ENCODE measurements at regions not wholly inside any gene's neighbourhood (a gene's known extent, or its start where the extent isn't known, plus 50 kb on each side); places are given as distances from the start of the nearest gene placed in this dataset.
A peak's percentile ranks its signal among the peaks of the same experiment; 100 is the strongest.

DNA sequence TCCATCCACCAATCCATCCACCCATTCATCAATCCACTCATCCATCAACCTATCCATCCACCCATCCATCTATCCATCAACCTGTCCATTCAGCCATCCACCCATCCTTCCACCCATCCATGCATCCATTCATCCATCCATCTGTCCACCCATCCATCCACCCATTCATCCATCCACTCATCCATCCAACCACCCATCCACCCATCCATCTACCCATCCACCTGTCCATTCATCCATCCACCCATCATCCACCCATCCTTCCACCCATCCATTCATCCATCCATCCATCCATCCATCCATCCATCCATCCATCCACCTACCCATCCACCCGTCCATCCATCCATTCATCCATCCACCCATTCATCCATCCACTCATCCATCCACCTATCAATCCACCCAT is 195.8 kb downstream of the NXNL2 start:
- DNase-seq (ENCODE audit: insufficient read length, low spot score) (no peak), FAIRE-seq (no peak)

DNA sequence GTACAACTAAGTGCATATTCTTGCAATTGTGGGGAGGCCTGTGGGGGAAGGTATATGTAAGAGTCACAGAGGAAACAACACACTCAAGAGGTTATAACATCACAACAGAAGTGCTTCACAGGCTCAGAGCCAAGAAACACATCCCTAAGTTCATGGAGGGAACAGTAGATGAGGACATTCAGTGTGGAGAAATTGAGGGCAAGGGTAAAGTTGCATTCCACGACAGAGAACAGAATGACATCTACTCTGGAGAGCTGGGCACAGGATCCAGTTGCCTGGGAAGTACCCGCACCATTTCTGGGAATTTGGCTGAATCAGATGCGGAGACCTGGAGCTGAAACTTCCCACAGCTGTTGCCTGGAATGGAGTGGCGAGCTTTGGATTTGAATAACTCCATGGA is 197.2 kb downstream of the NXNL2 start:
- DNase-seq (ENCODE audit: insufficient read length, low spot score) (no peak), FAIRE-seq (no peak)

DNA sequence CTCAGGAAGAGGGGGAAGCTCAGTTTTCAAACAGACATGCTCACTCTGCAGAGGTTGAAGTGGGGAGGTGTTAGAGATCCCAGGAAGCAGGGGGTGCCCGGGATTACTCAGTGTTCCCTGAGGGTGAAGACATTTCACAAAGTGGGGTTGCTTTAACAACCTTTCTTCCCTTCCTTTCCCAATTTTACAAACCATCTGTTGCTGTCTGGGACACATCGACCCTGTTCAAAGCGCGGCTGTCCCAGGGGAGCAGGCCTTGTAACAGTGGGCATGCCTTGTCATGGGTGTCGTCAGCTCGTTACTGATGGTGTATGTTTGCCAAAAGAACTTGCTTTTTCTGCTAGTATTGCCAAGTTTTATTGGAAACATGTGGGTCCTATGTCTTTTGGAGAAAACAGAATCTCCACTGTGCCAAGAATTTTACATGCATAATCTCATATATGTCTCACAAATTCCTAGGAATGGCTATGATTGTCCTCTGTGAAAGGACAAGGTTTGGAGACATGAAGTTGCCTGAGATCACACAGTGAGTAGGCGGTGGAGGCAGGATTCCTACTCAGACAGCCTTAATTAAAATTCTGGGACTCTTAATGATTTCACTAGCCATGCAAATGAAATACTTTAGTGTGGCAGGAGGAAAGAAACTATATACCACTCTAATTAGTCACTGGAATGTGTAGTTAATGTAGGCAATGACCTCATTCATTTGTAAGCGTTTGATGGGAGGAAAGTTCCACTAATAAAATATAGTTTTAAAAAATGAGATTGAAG is 198.9 kb downstream of the NXNL2 start:
- no peak for FAIRE-seq
- DNase-seq (ENCODE audit: insufficient read length, low spot score): no peak

DNA sequence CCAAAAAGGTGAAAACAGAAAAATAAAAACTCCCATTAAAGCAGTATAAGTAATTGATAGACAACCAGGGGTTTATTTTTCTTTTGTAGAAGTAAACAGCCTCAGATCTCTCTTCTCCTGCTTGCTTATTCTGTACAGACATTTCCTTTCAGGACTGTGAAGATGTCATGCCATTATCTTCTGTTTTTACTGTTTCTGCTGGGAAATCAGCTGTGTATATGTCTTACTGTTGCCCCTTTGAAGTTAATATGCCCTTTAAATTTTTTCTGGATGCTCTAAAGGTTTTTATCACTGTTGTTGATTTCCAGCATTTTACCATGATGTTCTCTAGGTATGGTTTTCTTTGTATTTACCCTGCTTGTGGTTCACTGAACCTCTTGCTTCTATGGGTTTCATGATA is 199.5 kb downstream of the NXNL2 start:
- DNase-seq (ENCODE audit: insufficient read length, low spot score): no peak
- no peak for FAIRE-seq

DNA sequence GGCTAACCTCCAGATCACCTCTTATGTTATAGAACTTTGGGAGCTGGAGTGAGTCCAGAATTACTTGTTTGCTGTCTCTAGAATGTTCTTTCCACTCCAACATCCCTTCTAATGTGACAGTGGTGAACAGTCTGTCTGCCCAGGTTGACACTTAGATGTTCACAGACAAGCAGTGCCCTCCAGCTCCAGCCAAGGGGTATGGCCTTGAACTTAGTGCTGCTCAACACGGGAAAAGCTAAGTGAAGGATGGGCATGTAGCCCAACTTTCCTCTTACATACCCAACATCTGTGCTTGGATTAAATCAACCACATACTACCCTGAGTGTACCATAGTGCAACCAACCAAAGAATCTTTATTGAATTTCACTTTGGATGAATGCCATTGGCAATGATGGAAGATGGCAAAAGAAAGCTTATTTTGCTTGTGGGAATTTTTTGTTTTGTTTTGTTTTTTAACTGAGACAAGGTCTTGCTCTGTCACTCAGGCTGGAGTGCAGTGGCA is 201.2 kb downstream of the NXNL2 start:
- no peak for DNase-seq (ENCODE audit: insufficient read length, low spot score)
- FAIRE-seq: no peak

DNA sequence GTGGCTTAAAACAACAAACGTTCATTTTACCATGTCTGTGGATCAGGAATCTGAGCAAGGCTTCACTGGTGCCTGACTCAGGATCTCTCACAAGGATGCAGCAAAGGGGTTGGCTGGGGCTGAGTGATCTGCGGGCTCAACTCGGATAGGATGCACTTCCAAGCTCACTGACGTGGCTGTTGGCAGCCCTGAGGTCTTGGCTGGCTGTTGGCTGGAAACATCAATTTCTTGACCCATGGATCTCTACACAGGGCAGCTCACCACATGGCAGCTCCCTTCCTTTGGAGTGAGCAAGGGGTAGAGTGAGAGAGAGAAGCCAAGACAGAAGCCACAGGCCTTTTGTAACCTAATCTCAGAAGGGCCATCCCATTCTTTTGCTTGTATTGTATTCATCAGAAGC is 202.1 kb downstream of the NXNL2 start:
- FAIRE-seq (no peak), DNase-seq (ENCODE audit: insufficient read length, low spot score) (no peak)

DNA sequence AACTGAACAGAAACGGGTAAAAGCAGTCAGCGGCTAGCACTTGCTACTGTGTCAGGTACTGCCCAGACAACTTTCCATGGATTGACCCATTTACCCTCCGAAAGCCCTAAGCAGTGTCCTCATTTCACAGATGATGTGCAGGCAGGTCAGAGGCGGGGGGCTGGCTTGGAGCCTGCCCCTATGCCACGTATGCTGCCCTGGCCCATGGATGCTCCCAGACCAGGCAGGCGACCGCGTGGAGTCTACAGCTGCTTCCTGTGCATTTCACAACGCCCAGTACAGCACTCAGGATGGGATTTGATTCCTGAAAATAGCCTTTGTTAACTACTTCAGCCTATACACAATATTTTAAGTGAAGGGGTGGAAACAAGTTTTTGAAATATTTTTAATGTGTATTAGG is 202.9 kb downstream of the NXNL2 start:
- DNase-seq (ENCODE audit: insufficient read length, low spot score) (no peak), FAIRE-seq (no peak)

DNA sequence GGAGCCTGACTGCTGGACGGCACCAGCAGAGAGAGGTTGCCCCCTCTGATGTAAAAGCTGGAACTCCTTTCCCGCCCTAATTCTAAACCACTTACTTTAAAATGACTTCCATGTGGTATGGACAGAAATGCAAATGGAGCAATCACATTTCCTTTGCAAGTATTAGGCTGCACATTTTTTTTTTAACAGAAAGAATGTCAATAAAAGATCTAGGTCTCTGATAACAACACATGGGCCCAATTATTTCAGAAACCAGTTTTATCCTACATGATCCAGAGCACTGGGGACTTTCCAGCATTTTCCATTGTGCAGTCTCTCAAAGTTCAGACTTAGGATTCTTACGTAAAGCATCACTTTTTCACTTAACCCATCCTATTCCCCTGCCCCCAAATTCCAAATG is 203.7 kb downstream of the NXNL2 start:
- FAIRE-seq (no peak), DNase-seq (ENCODE audit: insufficient read length, low spot score) (no peak)

DNA sequence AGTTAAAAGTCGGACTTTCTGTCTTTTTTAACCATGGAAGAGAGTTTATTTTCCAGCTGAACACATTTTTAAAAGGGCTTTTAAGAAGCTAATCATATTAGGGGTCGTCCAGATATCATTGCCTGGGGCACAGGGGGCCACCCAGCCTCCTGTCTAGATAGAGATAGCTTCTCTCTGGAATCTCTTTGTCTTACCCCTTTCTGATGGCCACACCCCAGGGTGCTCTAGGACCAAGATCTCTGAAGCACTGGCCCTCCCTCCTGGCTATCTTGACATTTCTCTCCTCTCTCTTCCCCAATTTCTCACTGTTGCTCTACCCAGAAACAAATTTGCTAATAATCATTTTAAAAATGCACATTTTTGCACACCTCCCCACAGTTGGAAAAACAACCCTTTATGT is 204.4 kb downstream of the NXNL2 start:
- FAIRE-seq (no peak), DNase-seq (ENCODE audit: insufficient read length, low spot score) (no peak)

DNA sequence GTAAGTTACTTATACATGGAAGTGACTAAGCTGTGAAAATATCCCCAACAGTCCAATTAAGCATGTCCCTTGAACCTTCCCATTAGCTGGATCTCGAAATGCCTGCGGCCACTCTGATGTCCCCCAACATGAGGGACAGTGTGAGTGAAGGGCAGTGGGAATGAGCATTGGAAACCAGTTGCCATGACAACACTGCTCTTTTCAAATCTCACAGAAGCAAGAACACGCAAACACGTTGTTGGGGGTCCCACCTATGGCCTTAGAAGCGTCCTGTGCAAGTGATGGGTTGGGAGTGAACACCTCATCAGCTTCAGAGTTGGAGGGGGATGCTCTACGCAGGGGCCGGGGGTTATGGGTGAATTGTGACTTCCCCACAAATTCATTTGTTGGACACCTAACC is 205.9 kb downstream of the NXNL2 start:
- DNase-seq (ENCODE audit: insufficient read length, low spot score) (no peak), FAIRE-seq (no peak)

DNA sequence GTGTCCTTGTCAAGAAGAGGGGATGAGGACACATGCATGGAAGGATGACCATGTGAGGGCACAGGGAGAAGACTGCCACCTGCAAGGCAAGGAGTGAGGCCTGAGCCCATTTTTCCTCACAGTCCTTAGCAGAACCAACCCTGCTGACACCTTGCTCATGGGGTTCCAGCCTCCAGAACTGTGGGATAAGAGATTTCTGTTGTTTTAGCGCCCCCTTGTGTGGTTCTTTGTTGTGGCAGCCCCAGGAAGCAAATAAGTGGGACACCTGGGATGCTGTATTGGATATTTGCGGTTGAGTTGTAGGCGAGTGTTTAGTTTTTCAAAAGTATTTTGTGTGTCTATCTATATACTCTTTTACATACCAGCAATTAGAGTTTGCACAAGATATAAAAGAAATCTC is 206.4 kb downstream of the NXNL2 start:
- DNase-seq (ENCODE audit: insufficient read length, low spot score): no peak
- no peak for FAIRE-seq

DNA sequence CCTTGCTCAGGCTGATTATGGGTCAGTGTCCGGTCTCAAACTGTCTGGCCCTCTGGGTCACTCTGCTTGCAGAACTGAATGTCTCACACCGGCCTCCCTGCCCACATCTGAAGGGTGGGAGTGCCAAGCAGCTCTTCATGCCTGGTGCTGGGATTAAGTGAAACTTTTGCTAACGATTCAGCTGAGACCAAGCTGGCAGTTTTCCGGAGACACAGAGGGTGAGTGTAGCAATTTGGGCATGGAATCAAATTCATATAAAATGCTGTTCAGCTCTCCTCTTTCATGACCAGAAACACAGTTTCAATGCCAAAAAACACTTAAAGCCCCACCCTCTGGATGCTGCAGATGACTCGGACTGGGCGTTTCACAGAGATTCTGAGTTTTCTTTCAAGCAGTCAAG is 207.5 kb downstream of the NXNL2 start:
- no peak for DNase-seq (ENCODE audit: insufficient read length, low spot score)
- FAIRE-seq: no peak

DNA sequence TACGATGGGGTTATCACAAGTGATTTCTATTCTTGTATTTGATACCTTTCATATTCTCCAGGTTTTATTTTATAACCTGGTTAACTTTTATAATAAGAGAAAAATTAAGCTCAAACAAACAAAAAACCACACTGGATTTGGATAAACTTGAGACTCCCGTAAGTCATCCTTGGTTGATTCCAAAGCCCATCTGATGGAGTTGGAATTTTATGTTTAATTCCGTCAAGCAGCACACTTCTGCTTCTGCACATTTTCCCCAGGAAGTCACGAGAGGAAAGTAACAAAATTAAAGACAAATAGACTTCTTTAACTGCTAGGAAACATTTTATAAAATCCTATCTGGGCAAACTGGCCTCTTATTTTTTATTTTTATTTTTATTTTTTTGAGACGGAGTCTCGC is 207.9 kb downstream of the NXNL2 start:
- FAIRE-seq: no peak
- no peak for DNase-seq (ENCODE audit: insufficient read length, low spot score)

DNA sequence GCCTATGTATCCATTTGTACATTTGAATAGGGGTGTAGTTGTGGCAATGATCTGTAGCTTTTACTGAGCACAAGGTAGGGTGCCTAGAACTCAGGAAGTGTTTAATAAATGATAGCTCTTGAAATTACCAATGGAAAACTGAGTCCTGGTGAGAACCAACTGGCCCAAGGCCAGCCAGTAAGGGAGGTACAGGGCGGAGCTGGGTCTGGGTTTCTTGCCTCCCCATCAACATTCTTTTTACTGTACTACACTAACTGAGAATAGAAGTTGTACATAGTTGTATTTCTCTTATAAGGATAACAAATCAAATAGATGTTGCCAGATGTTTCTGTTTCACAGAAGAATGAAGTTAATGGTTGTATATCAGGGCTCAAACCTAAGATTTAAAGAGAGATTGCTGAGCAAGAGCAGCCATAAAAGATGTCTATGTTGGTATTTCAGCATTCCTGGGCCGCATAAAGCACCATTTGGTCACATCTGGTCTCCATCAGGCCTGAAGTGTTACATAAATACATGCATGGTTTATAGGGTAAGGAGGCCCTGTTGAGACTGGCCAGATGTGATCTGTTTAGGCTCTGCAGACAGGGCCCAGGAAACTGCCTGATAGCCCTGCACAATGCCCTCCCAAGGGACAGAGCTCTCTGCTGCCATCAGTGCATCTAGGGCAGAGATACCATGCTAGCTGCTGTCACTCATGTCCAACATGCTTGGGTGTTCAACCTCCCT is 210.5 kb downstream of the NXNL2 start:
- DNase-seq (ENCODE audit: insufficient read length, low spot score) (no peak), FAIRE-seq (no peak)

DNA sequence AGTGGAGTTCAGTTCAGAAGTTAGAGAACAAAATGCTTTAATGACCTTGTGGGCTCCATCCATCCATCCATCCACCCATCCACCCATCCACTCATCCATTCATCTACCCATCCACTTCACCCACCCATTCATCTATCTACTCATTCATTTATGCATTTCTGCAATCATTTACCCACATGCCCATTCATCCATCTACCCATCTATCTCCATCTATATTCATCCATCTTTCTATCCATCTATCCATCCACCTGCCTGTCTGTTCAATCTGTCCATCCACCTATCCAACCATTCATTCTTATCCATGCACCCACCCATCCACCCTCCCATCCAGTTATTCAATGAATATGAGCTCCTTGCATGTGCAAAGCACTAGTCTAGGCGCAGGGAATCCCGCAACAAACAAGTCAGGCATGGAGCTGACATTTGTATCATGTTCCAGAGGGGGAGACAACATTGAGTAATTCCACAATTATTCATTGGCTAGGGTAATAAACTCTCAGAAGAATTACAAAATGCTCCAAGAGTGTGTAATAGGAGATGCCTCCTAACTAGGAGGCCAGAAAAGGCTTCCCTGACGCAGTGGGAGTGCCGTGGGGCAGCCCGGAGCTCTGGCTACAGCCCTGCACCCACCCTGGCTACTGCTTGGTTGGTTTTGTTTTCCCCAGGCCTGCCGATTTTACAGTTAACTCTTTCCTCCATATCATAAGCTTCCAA is 211.2 kb downstream of the NXNL2 start:
- FAIRE-seq: no peak
- peak; percentile 51 for DNase-seq (ENCODE audit: insufficient read length, low spot score)

DNA sequence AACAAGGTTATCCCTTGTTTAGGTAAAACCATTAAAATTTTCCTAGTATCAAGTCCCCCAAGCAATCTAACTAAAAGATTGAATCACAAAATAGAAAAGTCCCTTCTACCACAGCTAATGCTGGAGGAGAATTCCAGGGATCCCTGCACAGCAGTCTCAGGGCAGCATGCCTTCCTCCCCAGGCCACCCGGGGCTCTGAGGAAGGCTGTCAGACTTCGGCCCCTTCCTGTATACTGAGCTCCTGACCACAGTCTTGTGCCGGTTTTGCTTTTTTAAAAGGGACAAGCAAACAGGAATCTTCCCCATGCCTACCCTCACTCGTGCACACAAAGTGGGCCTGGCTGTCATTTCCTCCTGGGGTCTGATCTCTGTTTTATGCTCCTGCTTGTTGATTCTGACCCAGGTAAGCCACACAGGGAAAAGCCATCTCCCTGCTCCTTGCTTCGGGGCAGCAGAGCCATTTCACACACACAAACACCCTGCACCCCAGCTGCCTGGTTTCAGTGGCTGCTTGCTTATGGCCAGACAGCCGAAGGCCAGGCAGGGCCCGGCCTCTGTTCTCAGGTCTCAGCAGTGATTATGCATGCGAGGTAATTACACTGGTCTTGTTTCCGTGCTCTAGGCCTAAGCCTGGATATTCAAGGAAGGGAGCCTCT is 211.9 kb downstream of the NXNL2 start:
- DNase-seq (ENCODE audit: insufficient read length, low spot score): no peak
- no peak for FAIRE-seq

DNA sequence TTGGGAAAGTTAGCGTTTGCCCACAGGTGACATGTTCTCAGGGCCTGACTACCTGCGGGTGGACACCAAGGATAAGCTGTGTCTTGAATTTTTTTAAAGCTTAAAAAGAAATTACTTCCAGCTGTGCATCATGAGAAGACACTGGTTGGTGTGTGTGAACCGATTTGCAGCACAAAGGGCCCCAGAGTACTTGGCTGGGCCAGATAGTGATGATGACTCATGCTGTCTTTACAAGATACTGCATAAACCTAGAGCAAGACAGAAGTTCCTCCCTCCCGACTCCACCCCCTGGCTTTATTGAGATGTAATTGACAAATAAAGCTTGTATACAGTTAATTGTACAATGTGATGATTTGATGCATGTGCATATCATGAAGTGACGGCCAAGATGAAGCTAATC is 212.8 kb downstream of the NXNL2 start:
- FAIRE-seq (no peak), DNase-seq (ENCODE audit: insufficient read length, low spot score) (peak; percentile 62)

DNA sequence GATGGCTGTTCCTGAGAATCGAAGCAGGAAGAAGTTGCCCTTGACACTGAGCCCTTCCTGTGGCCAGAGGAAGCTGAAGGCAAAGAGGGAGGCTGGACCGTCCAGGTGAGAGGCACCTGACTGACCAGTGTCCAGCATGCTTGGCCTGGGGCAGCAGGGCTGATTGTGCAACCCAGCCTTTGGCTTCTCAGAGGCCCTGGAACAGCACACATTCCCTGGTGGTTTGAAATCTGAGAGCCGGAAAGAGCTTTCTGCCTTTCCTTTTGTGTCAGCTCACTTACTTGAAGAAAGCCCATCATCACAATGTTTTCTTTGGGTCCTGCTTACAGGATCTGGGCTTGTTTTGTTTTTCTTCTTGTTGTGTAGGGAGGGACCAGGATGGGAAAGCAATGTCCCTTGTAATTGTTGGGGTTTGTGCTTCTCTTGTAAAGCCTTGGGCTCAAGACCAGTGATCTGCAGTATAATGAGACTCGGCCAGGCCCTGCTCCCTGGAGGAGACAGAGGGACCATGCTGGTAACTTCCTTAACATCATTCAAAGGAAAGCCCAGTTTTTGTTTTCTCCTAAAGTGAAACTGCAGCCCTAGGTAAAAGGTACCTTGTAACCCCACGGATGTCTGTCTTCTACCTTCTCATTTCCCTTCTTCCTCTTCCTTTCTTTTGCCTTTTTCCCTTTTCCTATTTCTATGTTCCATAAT is 213.7 kb downstream of the NXNL2 start:
- FAIRE-seq (no peak), DNase-seq (ENCODE audit: insufficient read length, low spot score) (no peak)

DNA sequence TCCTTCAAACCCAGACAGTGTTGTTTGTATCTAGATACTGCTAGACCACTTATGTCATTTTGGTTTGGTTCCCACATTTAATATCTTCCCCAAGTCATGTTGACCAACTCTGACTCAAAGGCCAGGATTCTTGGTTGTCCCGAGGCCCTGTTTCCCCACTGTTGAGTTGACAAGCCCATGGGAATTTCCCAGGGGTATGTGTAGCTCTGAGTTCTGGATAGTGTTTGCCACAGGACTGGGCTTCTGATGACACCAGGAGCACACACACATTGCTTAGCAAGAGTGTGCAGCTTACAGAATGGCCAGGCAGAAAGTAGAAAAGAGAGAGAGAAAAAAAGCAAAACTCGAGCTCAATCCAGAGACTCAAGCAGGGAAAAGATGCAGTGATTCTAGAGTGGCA is 214.4 kb downstream of the NXNL2 start:
- no peak for DNase-seq (ENCODE audit: insufficient read length, low spot score)

DNA sequence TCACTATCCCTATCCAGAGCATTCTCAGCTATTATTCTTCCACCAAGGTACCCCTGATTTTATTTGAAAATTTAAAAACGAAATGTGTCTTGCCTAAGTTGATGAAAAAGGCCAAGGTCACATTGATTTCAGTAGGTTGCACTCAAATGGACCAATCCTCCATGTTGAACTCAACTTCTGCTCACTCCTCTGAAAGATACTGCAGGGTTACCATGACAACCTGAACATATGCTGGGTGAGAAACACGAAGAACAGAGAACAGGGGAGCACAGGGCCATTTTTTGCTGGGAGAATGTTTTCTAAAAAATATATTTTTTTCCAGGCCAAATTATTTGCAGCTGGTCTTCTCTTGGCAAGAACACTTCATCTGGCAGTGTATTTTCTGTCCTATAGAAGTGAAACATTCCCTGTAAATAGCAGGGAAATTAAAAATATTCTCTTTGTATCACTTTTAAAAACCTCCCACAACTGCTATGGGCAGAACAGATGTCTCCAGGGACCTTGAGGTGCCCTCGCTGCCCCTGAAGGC is 215.9 kb downstream of the NXNL2 start:
- FAIRE-seq (no peak), DNase-seq (ENCODE audit: insufficient read length, low spot score) (no peak)

More for the DNA sequence above, 214.4 kb downstream of the NXNL2 start:
- no peak for FAIRE-seq
